IMR-90 (cell line): ENCODE measurements at regions not wholly inside any gene's neighbourhood (a gene's known extent, or its start where the extent isn't known, plus 50 kb on each side); places are given as distances from the start of the nearest gene placed in this dataset.

ENCODE experiments used
- ATAC-seq: fragments of 200-7000 bp; cut with Tn5 transposase; 2 replicates; pipeline ENCODE4 v1.9.1; 2020; ENCODE audit warnings: low read depth, mild to moderate bottlenecking, moderate library complexity
- BruUV-seq: library from RNA; stranded (reverse); fragments of 400-500 nt; replicated peaks from 2 replicates; lab custom pipeline; 2021; lab: Mats Ljungman, UMichigan
- CTCF ChIA-PET: fragments of 300-600 bp; formaldehyde crosslinking; extraction: SDS; loops from one replicate; lab custom pipeline; 2021; ENCODE audit warnings: antibody characterized with exemption; lab: Yijun Ruan, JAX
- POLR2A ChIA-PET: fragments of 300-600 bp; sonication (Branson Sonifier 250); formaldehyde crosslinking; loops from one replicate; lab custom pipeline; 2022; ENCODE audit warnings: antibody characterized with exemption; ENCODE audit not compliant: unreplicated experiment; lab: Charles Lee
- DNase-seq: peaks from one replicate; pipeline ENCODE4 v3.0.0; 2013
- H2AFZ ChIP-seq: replicated peaks from 2 replicates; pipeline ENCODE3; 2013; ENCODE audit warnings: low read length, mild to moderate bottlenecking; ENCODE audit not compliant: poor library complexity
- H2AK5ac ChIP-seq: 2 replicates; pipeline ENCODE4 v1.6.1; 2013; ENCODE audit warnings: low read depth, low read length, inconsistent platforms
- H2AK9ac ChIP-seq: replicated peaks from 2 replicates; pipeline ENCODE3; 2013; ENCODE audit warnings: mild to moderate bottlenecking, low read depth, low read length, moderate library complexity; ENCODE audit not compliant: poor library complexity
- H2BK120ac ChIP-seq: 2 replicates; pipeline ENCODE4 v1.6.1; 2013; ENCODE audit warnings: low read depth, low read length, inconsistent platforms
- H2BK15ac ChIP-seq: 3 replicates; pipeline ENCODE4 v1.6.1; 2013; ENCODE audit warnings: low read depth, low read length, inconsistent platforms
- H2BK20ac ChIP-seq: 2 replicates; pipeline ENCODE4 v1.6.1; 2013; ENCODE audit warnings: low read depth, mild to moderate bottlenecking, inconsistent platforms, low read length, moderate library complexity
- H2BK5ac ChIP-seq: 2 replicates; pipeline ENCODE4 v1.6.1; 2013; ENCODE audit warnings: mild to moderate bottlenecking, low read depth, low read length, inconsistent platforms; ENCODE audit not compliant: poor library complexity, severe bottlenecking
- H3K14ac ChIP-seq: replicated peaks from 2 replicates; pipeline ENCODE4 v1.6.1; 2013; ENCODE audit warnings: low read depth, low read length, inconsistent platforms
- H3K18ac ChIP-seq: 2 replicates; pipeline ENCODE4 v1.6.1; 2013; ENCODE audit warnings: low read depth, low read length, control low read depth
- H3K23ac ChIP-seq: 2 replicates; pipeline ENCODE4 v1.6.1; 2013; ENCODE audit warnings: low read depth, low read length, inconsistent platforms
- H3K27ac ChIP-seq: 2 replicates; pipeline ENCODE4 v1.5.1; 2013; ENCODE audit warnings: mild to moderate bottlenecking, control low read depth, low read length; ENCODE audit not compliant: insufficient read depth
- H3K27me3 ChIP-seq: 2 replicates; pipeline ENCODE4 v1.6.1; 2013; ENCODE audit warnings: low read length; ENCODE audit not compliant: control insufficient read depth, insufficient read depth
- H3K36me3 ChIP-seq: 2 replicates; pipeline ENCODE4 v1.6.1; 2013; ENCODE audit warnings: low read length, mixed read lengths; ENCODE audit not compliant: control insufficient read depth, insufficient read depth
- H3K4ac ChIP-seq: 2 replicates; pipeline ENCODE4 v1.6.1; 2013; ENCODE audit warnings: low read depth, low read length, inconsistent platforms
- H3K4me1 ChIP-seq: 2 replicates; pipeline ENCODE4 v1.6.1; 2013; ENCODE audit warnings: low read length, mixed read lengths; ENCODE audit not compliant: control insufficient read depth, insufficient read depth
- H3K4me2 ChIP-seq: 2 replicates; pipeline ENCODE4 v1.6.1; 2013; ENCODE audit warnings: low read depth, mild to moderate bottlenecking, control low read depth, low read length, moderate library complexity
- H3K4me3 ChIP-seq: 2 replicates; pipeline ENCODE4 v1.5.1; 2013; ENCODE audit warnings: low read depth, mild to moderate bottlenecking, control low read depth, low read length, moderate library complexity; ENCODE audit not compliant: insufficient read depth
- H3K56ac ChIP-seq: 2 replicates; pipeline ENCODE4 v1.6.1; 2013; ENCODE audit warnings: low read length, inconsistent platforms; ENCODE audit not compliant: insufficient read depth; ENCODE audit errors: extremely low read depth
- H3K79me1 ChIP-seq, 2 experiments: 2 replicates each; pipeline ENCODE4 v1.6.1; 2013; ENCODE audit warnings: low read length in 2 of 2, inconsistent platforms in 1 of 2, low read depth in 1 of 2
- H3K9ac ChIP-seq: 2 replicates; pipeline ENCODE4 v1.6.1; 2013; ENCODE audit warnings: low read depth, low read length, control low read depth
- H3K9me1 ChIP-seq: 2 replicates; pipeline ENCODE4 v1.6.1; 2013; ENCODE audit warnings: low read length, inconsistent platforms; ENCODE audit not compliant: insufficient read depth
- H3K9me3 ChIP-seq: 2 replicates; pipeline ENCODE4 v1.6.1; 2013; ENCODE audit warnings: low read length; ENCODE audit not compliant: control insufficient read depth, insufficient read depth
- H4K20me1 ChIP-seq: 2 replicates; pipeline ENCODE4 v1.6.1; 2013; ENCODE audit warnings: low read length, inconsistent platforms; ENCODE audit not compliant: insufficient read depth
- H4K5ac ChIP-seq: 2 replicates; pipeline ENCODE4 v1.6.1; 2013; ENCODE audit warnings: mild to moderate bottlenecking, low read depth, low read length, control low read depth
- H4K8ac ChIP-seq, 2 experiments: 2 replicates each; pipeline ENCODE4 v1.6.1; 2013; ENCODE audit warnings: low read depth in 2 of 2, low read length in 2 of 2, control low read depth in 1 of 2, inconsistent platforms in 1 of 2
- H4K91ac ChIP-seq: 2 replicates; pipeline ENCODE4 v1.6.1; 2013; ENCODE audit warnings: low read depth, low read length, inconsistent platforms; ENCODE audit not compliant: insufficient read depth
- USF2 ChIP-seq: fragments of 150-350 bp; IDR thresholded peaks from 2 replicates; pipeline ENCODE4 v1.6.1; 2017; ENCODE audit warnings: mild to moderate bottlenecking, antibody characterized with exemption, low read length, low read depth
- WGBS, 2 experiments: methylation state at CpG; one replicate each; pipeline versions ENCODE4 v1.1.5 to v1.1.7; 2013; ENCODE audit warnings: missing lambda C conversion rate in 2 of 2; ENCODE audit not compliant: insufficient read length in 1 of 2; ENCODE audit errors: extremely low coverage in 2 of 2; 5-methylcytosine and 5-hydroxymethylcytosine counted together
- dilution Hi-C: fragments of 300-500 bp; cut with HindIII; formaldehyde crosslinking; loops from one replicate; pipeline ENCODE4 v1.14.3; 2018; ENCODE audit warnings: low sequenced_read_pairs; ENCODE audit not compliant: unreplicated experiment
- in situ Hi-C: fragments of 300-500 bp; cut with MboI; formaldehyde crosslinking; loops from 3 replicates; pipeline ENCODE4 v1.14.3; 2019; ENCODE audit warnings: low sequenced_read_pairs, inconsistent platforms, mixed read lengths
- intact Hi-C: fragments of 100-400 bp; cut with micrococcal nuclease; formaldehyde crosslinking; loops from 2 replicates; pipeline ENCODE4 v1.10.0; 2022

- H3K79me1 ChIP-seq: no peaks in the 10 kb centered on the region
- no peak overlapping the region for H4K91ac ChIP-seq
- H3K4me3 ChIP-seq: no peak overlapping the region
- H2AK5ac ChIP-seq: no peak overlapping the region
- no peaks in the 10 kb centered on the region for H3K4me1 ChIP-seq
- H4K20me1 ChIP-seq: no peaks in the 10 kb centered on the region
- no peak overlapping the region for H3K14ac ChIP-seq
- no peak overlapping the region for H2BK120ac ChIP-seq
- no peaks in the 10 kb centered on the region for H3K9me1 ChIP-seq
- ChIA-PET CTCF (no interaction called here), POLR2A (no interaction called here)
- BruUV-seq: no TSS peak
- H3K4ac ChIP-seq: no peak overlapping the region
- no peak overlapping the region for H2AK9ac ChIP-seq
- no peak overlapping the region for H3K4me2 ChIP-seq
- no peak overlapping the region for H3K27ac ChIP-seq
- H3K27me3 ChIP-seq: no peaks in the 10 kb centered on the region
- H3K23ac ChIP-seq: no peak overlapping the region
- no peak overlapping the region for H4K5ac ChIP-seq
- in situ Hi-C loops (no loop called here), dilution Hi-C loops (no loop called here), intact Hi-C loops (no loop called here)
- no peak overlapping the region for H3K56ac ChIP-seq
- no peak for ATAC-seq
- H4K8ac ChIP-seq: no peak overlapping the region
- no peak overlapping the region for H2BK5ac ChIP-seq
- 36% methylated on average over 5 of the region's 17 CpGs; no CpG with 5 or more reads in 1 of the 2 experiments for WGBS, 2 experiments
- no peak overlapping the region for H2BK15ac ChIP-seq
- no peak for DNase-seq
- no peak overlapping the region for H2BK20ac ChIP-seq
- no peaks in the 10 kb centered on the region for H3K36me3 ChIP-seq
- no peak overlapping the region for H3K18ac ChIP-seq
- no peak for TF ChIP-seq USF2
- H2AFZ ChIP-seq: no peak overlapping the region
- peaks cover 37% of the 10 kb centered on the region for H3K9me3 ChIP-seq
- no peak overlapping the region for H3K9ac ChIP-seq
Measured at GRCh38 chr10:128305601-128306345, 179.6 kb upstream of the MKI67 start.
